SH-SY5Y (cell line): ENCODE measurements at regions not wholly inside any gene's neighbourhood (a gene's known extent, or its start where the extent isn't known, plus 50 kb on each side); places are given as distances from the start of the nearest gene placed in this dataset.

Experiments used
- GATA2 ChIP-seq: IDR thresholded peaks from 2 replicates; pipeline ENCODE4 v1.6.1; 2011; ENCODE audit warnings: mild to moderate bottlenecking, low read depth, low read length
- GATA3 ChIP-seq: IDR thresholded peaks from 2 replicates; pipeline ENCODE4 v1.6.1; 2011; ENCODE audit warnings: low read depth, mild to moderate bottlenecking, low read length, moderate library complexity

GRCh38 chr11:128205796-128206195, 381.6 kb downstream of the ETS1 start:
- TF ChIP-seq GATA3 (no peak), GATA2 (no peak)
